ENCODE measurements at regions not wholly inside any gene's neighbourhood (a gene's known extent, or its start where the extent isn't known, plus 50 kb on each side); places are given as distances from the start of the nearest gene placed in this dataset.

GRCh38 chr4:12747154-12747553, 737.0 kb downstream of the RAB28 start:
- TF ChIP-seq CTCF (IDR thresholded peaks at IDR 0.05; ENCODE audit: low read depth, low read length) = no peak
- no peak overlapping the region for H3K4me3 ChIP-seq (replicated peaks in 1 of 2; ENCODE audit: low read depth in 2 of 2, low read length in 2 of 2)
- DNase-seq (ENCODE audit: low read depth in 2 of 2) = no peak

- no peak for TF ChIP-seq CTCF (IDR thresholded peaks at IDR 0.05; ENCODE audit: low read depth, low read length)
- H3K4me3 ChIP-seq (replicated peaks in 1 of 2; ENCODE audit: low read depth in 2 of 2, low read length in 2 of 2) = no peak overlapping the region
- no peak for DNase-seq (ENCODE audit: low read depth in 2 of 2)
Measured at GRCh38 chr4:12746221-12746620, 737.9 kb downstream of the RAB28 start.

- no peak overlapping the region for H3K4me3 ChIP-seq (replicated peaks in 1 of 2; ENCODE audit: low read depth in 2 of 2, low read length in 2 of 2)
- TF ChIP-seq CTCF (IDR thresholded peaks at IDR 0.05; ENCODE audit: low read depth, low read length) = no peak
- no peak for DNase-seq (ENCODE audit: low read depth in 2 of 2)
Measured at GRCh38 chr4:12734586-12734985, 749.6 kb downstream of the RAB28 start.

- DNase-seq (ENCODE audit: low read depth in 2 of 2) = peak; percentile 43 to 51
Measured at GRCh38 chr4:12729384-12729783, 754.8 kb downstream of the RAB28 start.

GRCh38 chr4:12724510-12724909, 759.6 kb downstream of the RAB28 start:
- no peak overlapping the region for H3K4me3 ChIP-seq (replicated peaks in 1 of 2; ENCODE audit: low read depth in 2 of 2, low read length in 2 of 2)
- TF ChIP-seq CTCF (IDR thresholded peaks at IDR 0.05; ENCODE audit: low read depth, low read length) = peak; percentile 60
- peak; percentile 23 to 37 for DNase-seq (ENCODE audit: low read depth in 2 of 2)

More at GRCh38 chr4:12729384-12729783, 754.8 kb downstream of the RAB28 start:
- no peak overlapping the region for H3K4me3 ChIP-seq (replicated peaks in 1 of 2; ENCODE audit: low read depth in 2 of 2, low read length in 2 of 2)
- peak; percentile 28 for TF ChIP-seq CTCF (IDR thresholded peaks at IDR 0.05; ENCODE audit: low read depth, low read length)

GRCh38 chr4:12723849-12724447, 760.2 kb downstream of the RAB28 start:
- H3K4me3 ChIP-seq (replicated peaks in 1 of 2; ENCODE audit: low read depth in 2 of 2, low read length in 2 of 2) = no peak overlapping the region
- peak; percentile 20 to 43 for DNase-seq (ENCODE audit: low read depth in 2 of 2)
- TF ChIP-seq CTCF (IDR thresholded peaks at IDR 0.05; ENCODE audit: low read depth, low read length) = no peak

- H3K4me3 ChIP-seq (replicated peaks in 1 of 2; ENCODE audit: low read depth in 2 of 2, low read length in 2 of 2) = no peak overlapping the region
- TF ChIP-seq CTCF (IDR thresholded peaks at IDR 0.05; ENCODE audit: low read depth, low read length) = no peak
- no peak for DNase-seq (ENCODE audit: low read depth in 2 of 2)
Measured at GRCh38 chr4:12716896-12717295, 767.2 kb downstream of the RAB28 start.

Measured in cardiac fibroblast (primary cell).